ENCODE measurements at regions not wholly inside any gene's neighbourhood (a gene's known extent, or its start where the extent isn't known, plus 50 kb on each side); places are given as distances from the start of the nearest gene placed in this dataset.

- ChIA-PET POLR2A (no interaction called here), CTCF (no interaction called here), RAD21 (ENCODE audit: low non-redundant PET in 1 of 2, low total read pairs in 2 of 2, uncharacterized antibody in 2 of 2, unreplicated experiment in 2 of 2) (no interaction called here)
- no peak overlapping the region for H2AFZ ChIP-seq (ENCODE audit: low read depth, low read length, poor library complexity, severe bottlenecking)
- no peak for TF ChIP-seq MAX (IDR thresholded peaks at IDR 0.05)
- no peak for TF ChIP-seq EGR1 (IDR thresholded peaks at IDR 0.05; ENCODE audit: low read depth)
- TF ChIP-seq, protein P1, sequence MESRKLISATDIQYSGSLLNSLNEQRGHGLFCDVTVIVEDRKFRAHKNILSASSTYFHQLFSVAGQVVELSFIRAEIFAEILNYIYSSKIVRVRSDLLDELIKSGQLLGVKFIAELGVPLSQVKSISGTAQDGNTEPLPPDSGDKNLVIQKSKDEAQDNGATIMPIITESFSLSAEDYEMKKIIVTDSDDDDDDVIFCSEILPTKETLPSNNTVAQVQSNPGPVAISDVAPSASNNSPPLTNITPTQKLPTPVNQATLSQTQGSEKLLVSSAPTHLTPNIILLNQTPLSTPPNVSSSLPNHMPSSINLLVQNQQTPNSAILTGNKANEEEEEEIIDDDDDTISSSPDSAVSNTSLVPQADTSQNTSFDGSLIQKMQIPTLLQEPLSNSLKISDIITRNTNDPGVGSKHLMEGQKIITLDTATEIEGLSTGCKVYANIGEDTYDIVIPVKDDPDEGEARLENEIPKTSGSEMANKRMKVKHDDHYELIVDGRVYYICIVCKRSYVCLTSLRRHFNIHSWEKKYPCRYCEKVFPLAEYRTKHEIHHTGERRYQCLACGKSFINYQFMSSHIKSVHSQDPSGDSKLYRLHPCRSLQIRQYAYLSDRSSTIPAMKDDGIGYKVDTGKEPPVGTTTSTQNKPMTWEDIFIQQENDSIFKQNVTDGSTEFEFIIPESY (IDR thresholded peaks at IDR 0.05; ENCODE audit: extremely low read depth, insufficient replicate concordance, low read length): no peak
- TF ChIP-seq, protein P2, sequence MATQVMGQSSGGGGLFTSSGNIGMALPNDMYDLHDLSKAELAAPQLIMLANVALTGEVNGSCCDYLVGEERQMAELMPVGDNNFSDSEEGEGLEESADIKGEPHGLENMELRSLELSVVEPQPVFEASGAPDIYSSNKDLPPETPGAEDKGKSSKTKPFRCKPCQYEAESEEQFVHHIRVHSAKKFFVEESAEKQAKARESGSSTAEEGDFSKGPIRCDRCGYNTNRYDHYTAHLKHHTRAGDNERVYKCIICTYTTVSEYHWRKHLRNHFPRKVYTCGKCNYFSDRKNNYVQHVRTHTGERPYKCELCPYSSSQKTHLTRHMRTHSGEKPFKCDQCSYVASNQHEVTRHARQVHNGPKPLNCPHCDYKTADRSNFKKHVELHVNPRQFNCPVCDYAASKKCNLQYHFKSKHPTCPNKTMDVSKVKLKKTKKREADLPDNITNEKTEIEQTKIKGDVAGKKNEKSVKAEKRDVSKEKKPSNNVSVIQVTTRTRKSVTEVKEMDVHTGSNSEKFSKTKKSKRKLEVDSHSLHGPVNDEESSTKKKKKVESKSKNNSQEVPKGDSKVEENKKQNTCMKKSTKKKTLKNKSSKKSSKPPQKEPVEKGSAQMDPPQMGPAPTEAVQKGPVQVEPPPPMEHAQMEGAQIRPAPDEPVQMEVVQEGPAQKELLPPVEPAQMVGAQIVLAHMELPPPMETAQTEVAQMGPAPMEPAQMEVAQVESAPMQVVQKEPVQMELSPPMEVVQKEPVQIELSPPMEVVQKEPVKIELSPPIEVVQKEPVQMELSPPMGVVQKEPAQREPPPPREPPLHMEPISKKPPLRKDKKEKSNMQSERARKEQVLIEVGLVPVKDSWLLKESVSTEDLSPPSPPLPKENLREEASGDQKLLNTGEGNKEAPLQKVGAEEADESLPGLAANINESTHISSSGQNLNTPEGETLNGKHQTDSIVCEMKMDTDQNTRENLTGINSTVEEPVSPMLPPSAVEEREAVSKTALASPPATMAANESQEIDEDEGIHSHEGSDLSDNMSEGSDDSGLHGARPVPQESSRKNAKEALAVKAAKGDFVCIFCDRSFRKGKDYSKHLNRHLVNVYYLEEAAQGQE (IDR thresholded peaks at IDR 0.05; ENCODE audit: low read depth): no peak
- TF ChIP-seq YY1 (IDR thresholded peaks at IDR 0.05; ENCODE audit: extremely low read depth, insufficient replicate concordance, low read depth, low read length): no peak
- no peak for TF ChIP-seq ZFX (IDR thresholded peaks at IDR 0.05)
- no peak for TF ChIP-seq FOSL1 (IDR thresholded peaks at IDR 0.05; ENCODE audit: low read depth)
- no peak for TF ChIP-seq ZNF274 (IDR thresholded peaks at IDR 0.05; ENCODE audit: low read depth, low read length)
- TF ChIP-seq POLR2A (IDR thresholded peaks at IDR 0.05; ENCODE audit: borderline replicate concordance, extremely low read depth, insufficient read depth, insufficient read length): no peak
- TF ChIP-seq, protein P3, sequence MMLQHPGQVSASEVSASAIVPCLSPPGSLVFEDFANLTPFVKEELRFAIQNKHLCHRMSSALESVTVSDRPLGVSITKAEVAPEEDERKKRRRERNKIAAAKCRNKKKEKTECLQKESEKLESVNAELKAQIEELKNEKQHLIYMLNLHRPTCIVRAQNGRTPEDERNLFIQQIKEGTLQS (IDR thresholded peaks at IDR 0.05): no peak
- TF ChIP-seq EZH2 (IDR thresholded peaks at IDR 0.05): no peak
- TF ChIP-seq JUND (IDR thresholded peaks at IDR 0.05): no peak
- no peak for TF ChIP-seq EZH2phosphoT487 (IDR thresholded peaks at IDR 0.05; ENCODE audit: borderline replicate concordance)
- no peak for TF ChIP-seq CBX3 (IDR thresholded peaks at IDR 0.05; ENCODE audit: low read depth)
- TF ChIP-seq SRF (IDR thresholded peaks at IDR 0.05; ENCODE audit: low read depth): no peak
- TF ChIP-seq RAD21 (IDR thresholded peaks at IDR 0.05; ENCODE audit: low read depth): no peak
- no peak for TF ChIP-seq SIN3A (IDR thresholded peaks at IDR 0.05; ENCODE audit: low read depth)
- H3K4me3 ChIP-seq (replicated peaks in 1 of 2; ENCODE audit: low read depth in 1 of 2, low read length in 2 of 2): no peak overlapping the region
- H3K79me2 ChIP-seq (ENCODE audit: insufficient read depth, low read length): no peaks in the 10 kb centered on the region
- H3K9me2 ChIP-seq (ENCODE audit: insufficient read depth): no peaks in the 10 kb centered on the region
- BruUV-seq (replicated peaks): no TSS peak
- H3K27ac ChIP-seq (ENCODE audit: low read depth, low read length): no peak overlapping the region
- H3K4me1 ChIP-seq (ENCODE audit: control insufficient read depth in 1 of 2, insufficient read depth in 2 of 2, low read length in 2 of 2): no peaks in the 10 kb centered on the region
- DNase-seq (ENCODE audit: low read depth, low spot score) (no peak), ATAC-seq (no peak)
- no peak overlapping the region for H3K4me2 ChIP-seq (ENCODE audit: low read length)
- no peaks in the 10 kb centered on the region for H4K20me1 ChIP-seq (ENCODE audit: insufficient read depth)
- no peaks in the 10 kb centered on the region for H3K9me3 ChIP-seq (ENCODE audit: control insufficient read depth in 1 of 2, insufficient read depth in 1 of 2, low read depth in 1 of 2, low read length in 2 of 2)
- H3K9ac ChIP-seq (ENCODE audit: low read length): no peak overlapping the region
- intact Hi-C loops (cut with micrococcal nuclease): loop anchor here (5.0 kb wide), 1 partner anchor 893 kb away; no protein-coding TSS in a partner anchor
- H3K36me3 ChIP-seq (ENCODE audit: control insufficient read depth in 1 of 2, insufficient read depth in 2 of 2, low read length in 2 of 2): no peaks in the 10 kb centered on the region
- H3K27me3 ChIP-seq (ENCODE audit: insufficient read depth, low read length): no peaks in the 10 kb centered on the region
These were observed 931.6 kb downstream of the EFNA5 start for GRCh38 chr5:106739127-106739526.

Data from HCT116 (cell line).